T-helper 22 cell (primary cell): ENCODE measurements at regions not wholly inside any gene's neighbourhood (a gene's known extent, or its start where the extent isn't known, plus 50 kb on each side); places are given as distances from the start of the nearest gene placed in this dataset.
"Not testable (repeated sequence)": the region's sequence is repeated elsewhere in the genome, so short reads cannot be mapped to it uniquely, and the experiment has no call there.

Source experiments
- DNase-seq: peaks from one replicate; pipeline ENCODE4 v3.0.0-alpha.2; 2020; ENCODE audit warnings: low read depth

- DNase-seq = no peak
These were observed 130.6 kb downstream of the BRD1 start for GRCh38 chr22:49697047-49697446.

- no peak for DNase-seq
These were observed 133.0 kb downstream of the BRD1 start for GRCh38 chr22:49694462-49695260.

GRCh38 chr22:49693848-49694247 is 133.8 kb downstream of the BRD1 start:
- DNase-seq = no peak

GRCh38 chr22:49693416-49693815 is 134.3 kb downstream of the BRD1 start:
- DNase-seq = no peak

DNA sequence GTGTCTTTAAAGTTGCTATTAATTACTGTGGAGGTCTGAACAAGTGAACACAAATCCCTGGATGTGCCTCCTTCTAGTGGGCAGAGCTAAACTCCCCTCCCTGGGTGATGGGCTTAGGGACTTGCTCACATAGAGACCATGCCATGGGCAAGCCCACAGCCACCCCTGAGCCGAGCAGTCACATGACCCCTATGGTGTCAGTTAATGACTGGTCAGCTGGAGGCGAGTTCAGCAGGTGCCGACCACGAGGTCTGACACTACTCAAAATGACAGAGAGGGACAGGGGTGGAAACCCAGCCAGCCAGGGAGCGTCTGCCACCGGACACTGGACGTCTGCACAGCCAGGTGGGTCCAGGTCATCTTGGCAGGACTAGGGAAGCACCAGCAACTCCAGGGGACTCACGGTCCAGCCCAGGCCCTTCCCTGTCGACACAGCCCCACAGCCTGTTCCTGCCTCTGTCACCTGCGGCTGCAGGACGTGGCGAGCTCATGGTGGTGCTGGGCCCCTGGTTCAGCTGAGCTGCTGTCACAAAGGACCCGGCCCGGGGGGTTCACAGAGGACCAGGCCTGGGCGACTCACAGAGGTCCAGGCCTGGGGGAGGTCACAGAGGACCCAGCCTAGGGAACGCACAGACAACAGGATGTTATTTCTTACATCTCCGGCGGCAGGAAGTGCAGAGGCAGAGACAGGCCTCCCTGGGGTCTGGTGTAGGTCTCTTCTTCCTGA is 135.0 kb downstream of the BRD1 start:
- DNase-seq = no peak

GRCh38 chr22:49691256-49691655 is 136.4 kb downstream of the BRD1 start:
- no peak for DNase-seq

DNA sequence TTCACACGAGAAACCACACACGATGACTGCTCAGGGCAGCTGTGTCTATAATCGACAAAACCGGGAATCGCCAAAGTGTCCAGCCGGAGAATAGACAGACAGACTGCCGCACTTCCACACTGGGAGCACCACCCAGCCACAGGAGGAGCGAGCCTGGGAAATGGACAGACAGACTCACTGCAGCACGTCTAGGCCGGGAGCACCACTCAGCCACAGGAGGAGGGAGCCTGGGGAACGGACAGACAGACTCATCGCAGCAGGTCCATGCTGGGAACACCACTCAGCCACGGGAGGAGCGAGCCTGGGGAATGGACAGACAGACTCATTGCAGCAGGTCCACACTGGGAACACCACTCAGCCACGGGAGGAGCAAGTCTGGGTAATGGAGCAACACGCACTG is 137.2 kb downstream of the BRD1 start:
- DNase-seq = no peak

DNA sequence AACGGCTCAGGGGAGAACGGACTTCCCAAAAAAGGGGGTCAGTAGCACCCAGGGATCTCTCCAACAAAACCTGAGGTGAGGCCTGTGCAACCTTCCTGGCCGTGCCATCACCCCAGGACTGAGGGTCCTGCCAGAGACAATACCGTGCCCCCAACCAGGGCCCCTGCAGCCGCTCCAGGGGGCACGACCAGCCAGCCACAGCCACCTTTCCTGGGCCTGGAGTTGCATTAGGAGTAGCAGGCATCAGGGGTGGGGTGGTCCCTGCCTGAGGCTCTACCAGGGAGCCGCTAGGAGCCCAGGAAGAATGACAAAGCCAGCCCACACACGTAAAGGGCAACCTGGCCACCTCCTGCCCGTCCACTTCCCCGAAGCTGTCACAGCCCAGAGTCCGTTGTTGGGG is 137.8 kb downstream of the BRD1 start:
- no peak for DNase-seq

- no peak for DNase-seq
These were observed 138.4 kb downstream of the BRD1 start for GRCh38 chr22:49689255-49689770.

DNA sequence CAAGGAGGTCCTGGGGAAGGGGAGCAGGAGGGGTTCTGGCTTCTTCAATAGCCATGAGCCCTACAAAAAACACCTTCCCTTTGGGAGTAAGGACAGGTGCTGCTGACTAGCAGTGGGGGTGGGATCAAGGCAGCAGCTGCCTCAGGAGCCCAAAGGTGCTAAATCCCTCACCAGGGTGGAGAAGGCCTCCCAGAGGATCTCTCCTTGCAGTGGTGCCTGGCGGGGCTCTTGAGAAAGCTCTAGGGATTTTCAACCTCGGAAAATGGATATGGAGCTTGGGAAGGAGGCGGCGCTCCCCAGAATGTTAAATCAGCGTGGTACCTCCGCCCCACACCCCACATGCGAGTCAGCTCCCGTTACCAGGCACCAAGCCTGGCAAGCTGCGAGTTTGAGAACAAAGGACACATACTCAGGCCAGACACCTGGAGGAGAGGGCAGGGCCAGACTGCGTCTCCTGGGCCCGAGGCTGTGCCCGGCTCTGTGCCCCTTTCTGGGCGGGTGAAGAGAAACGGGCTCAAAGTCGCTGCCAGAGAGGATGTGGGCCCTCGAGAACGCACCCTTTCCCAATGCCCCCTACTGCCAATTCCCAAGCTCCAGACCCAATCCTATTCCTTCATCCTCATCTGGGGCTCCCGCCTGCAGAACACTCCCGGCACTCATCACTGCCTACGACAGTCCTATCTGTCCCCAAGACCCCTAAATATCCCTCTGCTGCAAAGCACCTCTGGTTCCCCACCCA is 139.0 kb downstream of the BRD1 start:
- no peak for DNase-seq

DNA sequence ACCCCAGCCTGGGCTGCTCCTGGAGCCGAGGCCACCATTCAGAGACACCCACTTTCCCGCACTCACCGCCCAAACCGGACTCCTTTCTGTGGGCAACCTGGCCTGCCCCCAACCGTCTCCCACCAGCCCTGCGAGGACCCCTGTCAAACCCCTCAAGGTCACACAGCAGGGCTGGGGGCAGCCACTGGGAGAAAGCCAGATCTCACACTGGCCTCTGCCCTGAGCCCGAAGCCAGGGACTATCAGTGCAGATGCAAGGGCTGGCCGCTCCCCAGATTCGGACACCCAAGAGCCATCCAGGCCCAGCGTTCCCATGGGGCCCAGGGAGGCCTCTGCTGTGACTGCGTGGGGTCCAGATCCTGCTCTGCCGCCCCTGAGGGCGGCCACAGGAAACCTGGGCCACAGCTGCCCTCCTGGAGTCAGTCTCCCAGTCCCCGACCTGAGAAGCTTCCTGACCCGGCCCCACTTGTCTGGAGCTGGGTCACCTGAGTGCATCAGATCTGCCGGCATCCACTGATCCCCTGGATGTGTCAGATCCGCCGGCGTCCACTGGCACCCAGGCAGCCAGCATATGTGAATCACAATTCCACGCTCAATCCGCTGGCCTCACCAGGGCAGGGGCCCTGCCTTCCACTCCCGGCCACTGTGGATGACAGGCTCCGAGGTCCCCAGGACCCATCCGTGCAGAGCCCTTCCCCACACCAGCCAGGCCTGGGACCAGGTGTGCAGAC is 139.7 kb downstream of the BRD1 start:
- no peak for DNase-seq

- no peak for DNase-seq
These were observed 140.3 kb downstream of the BRD1 start for GRCh38 chr22:49687333-49687732.

DNA sequence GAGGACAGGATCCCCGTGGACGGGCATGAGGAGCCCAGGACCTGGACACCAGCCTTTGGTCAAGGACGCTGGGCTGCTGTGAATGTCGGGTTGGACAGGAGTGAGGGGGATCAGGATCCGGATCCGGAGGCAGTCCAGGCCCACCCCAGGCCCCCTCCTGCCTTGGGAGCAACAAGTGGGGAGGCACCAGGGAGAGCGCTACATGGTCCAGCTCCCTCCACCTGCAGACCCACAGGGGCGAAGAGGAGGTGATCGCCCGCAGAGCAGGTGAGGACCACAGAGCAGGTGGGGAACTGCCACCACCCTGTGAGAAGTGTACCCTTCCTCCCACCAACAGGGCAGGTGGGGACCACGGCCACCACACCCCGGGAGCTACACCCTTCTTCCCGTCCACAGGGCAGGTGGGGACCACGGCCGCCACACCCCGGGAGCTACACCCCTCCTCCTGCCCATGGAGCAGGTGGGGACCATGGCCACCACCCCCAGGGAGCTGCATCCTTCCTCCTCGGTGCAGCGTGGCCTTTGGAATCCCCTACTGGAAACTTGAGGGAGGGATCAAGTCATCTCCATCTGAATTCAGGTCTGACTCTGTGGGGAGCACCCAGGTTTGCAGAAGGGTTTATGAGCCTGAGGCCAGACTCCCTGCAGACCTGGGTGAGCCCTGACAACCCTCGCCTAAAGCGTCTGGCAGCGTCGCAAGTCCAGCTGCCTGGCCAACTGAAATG is 141.0 kb downstream of the BRD1 start:
- DNase-seq = no peak

DNA sequence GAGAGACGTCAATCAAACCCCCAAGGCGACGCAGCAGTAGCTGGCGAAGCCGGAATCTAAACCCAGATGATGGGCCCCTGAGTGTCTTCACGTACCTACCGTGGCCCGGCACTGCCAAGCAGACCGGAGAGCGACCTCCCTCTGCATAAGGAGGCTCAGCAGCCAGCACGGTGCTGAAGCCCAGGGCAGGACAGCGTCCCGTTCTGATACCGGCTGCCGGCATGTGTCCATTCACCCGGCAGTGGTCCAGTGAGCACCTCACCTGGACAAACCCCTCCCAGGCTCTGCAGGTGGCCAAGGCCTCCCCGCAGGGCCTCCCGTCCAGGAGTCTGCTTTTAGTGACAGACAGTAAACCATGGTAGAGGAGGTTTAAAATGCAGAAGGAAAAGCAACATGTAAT is 142.0 kb downstream of the BRD1 start:
- DNase-seq = no peak

GRCh38 chr22:49685116-49685515 is 142.6 kb downstream of the BRD1 start:
- no peak for DNase-seq

DNA sequence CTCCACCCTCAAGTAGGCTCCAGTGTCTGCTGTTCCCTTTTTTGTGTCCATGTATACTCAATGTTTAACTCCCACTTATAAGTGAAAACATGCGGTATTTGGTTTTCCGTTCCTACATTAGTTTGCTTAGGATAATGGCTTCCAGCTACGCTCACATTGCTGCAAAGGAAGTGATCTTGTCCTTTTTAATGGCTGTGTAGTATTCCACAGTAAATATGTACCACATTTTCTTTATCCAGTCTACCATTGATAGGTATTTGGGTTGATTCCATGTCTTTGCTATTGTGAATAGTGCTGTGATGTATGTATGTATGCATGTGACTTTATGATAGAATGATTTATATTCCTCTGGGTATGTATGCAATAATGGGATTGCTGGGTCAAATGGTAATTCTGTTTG is 144.6 kb downstream of the BRD1 start:
- no peak for DNase-seq

DNA sequence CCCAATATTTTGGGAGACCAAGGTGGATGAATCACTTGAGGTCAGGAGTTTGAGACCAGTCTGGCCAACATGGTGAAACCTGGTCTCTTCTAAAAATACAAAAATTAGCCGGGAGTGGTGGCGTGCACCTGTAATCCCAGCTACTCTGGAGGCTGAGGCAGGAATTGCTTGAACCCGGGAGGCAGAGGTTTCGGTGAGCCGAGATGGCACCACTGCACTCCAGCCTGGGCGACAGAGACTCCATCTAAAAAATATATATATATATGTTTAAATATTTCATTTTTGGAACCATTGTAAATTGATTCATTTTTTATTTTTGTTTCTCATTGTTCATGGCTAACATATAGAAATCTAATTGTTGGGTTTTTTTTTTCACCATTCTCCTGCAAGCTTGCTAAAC is 146.9 kb downstream of the BRD1 start:
- not testable (repeated sequence) for DNase-seq

DNA sequence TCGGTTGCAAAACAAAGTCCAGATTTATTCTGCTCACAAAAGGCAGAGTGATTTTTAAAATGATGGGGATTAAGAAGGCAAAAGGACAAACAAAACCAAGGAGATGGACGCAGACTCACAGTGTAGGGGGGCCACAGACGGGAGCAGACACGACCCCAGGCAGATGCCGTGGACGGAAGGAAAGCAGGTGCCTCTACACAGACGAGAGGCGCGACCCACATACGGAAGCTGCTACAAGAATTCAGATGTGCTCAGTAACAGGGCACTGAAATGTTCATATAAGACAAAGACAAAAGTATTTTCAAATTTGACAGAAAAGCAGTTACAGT is 148.9 kb downstream of the BRD1 start:
- no peak for DNase-seq

DNA sequence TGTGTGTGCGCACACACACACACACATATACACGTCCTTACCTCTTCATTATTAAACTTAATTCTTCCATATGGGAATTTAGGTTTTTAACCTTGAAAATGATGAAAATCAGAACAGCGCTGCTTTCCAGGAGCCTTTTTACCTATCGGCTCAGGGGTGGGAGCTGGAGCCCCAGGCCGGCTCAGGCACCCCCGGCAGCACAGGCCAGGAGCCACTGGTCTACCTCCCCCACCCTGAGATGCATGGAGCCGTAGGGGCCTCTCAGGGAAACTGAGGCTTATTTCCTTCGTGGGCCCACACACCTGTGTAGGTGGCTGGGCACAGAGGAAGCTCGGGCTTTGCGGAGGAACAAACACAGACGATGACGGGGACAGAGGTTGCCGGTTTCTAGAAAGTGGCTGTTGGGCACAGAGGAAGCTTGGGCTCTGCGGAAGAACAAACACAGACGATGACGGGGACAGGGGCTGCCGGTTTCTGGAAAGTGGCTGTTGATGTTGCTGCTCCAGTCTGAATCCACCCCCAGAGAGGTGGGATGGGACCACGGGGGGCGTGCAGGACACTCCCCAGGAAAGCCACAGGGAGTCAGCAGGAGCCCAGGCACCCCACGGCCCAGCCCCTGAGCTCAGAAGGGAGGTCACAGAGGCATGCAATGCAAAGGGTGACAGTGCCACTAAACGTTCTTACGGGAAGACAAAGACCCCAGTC is 149.4 kb downstream of the BRD1 start:
- DNase-seq = no peak

- DNase-seq = no peak
These were observed 150.2 kb downstream of the BRD1 start for GRCh38 chr22:49677495-49677889.
